UCSD-AML1 (cell line): ENCODE measurements at regions not wholly inside any gene's neighbourhood (a gene's known extent, or its start where the extent isn't known, plus 50 kb on each side); places are given as distances from the start of the nearest gene placed in this dataset.

Experiments
- DNase-seq: peaks from one replicate; lab custom pipeline; 2025; ENCODE audit not compliant: unreplicated experiment; lab: John Stamatoyannopoulos, UW

DNA sequence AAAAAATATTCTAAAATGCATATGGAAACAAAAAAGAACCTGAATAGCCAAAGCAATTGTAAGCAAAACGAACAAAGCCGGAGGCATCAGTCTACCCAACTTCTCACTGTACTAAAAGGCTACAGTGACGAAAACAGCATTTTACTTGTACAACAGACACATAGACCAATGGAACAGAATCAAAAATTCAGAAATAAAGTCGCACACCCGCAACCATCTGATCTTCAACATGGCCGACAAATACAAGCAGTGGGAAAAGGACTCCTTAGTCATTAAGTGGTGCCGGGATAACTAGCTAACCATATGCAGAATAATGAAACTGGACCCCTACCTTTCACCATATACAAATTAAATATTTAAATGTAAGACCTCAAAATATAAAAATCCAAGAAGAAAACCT, 203.9 kb upstream of the PPFIA2 start:
- DNase-seq: no peak

DNA sequence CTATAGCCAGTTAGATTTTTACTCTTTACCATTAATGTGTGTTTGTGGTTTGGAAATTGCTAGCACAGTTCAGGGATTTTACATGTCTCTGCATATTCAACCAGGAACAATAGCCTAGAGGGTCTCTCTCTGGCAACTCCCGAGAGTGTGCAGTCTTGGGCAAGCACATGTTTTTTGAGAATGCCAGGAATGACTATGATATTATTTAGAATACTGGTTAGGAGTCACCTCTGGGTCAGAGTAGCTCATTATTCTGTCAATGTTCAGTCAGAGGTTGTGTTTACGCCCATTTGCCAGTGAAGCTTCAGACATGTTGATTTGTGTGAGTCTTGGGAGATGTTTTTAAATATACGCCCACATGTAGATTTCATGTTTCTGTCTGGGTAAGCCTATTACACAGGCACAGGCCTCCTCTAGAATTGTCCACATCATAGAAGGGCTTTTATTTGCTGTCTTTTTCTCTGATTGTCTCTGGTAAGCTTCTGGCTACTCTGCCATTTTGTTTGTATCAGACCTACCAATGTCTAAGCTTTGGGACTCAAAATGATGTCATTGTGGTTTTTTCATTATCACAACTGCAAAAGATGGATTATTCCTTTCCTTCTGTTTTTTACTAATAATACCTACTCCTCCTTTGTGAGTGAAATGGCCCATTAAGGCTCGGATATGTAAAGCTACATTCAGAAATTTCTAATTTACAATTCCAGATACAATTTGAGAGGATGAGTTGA, 203.1 kb upstream of the PPFIA2 start:
- no peak for DNase-seq

DNA sequence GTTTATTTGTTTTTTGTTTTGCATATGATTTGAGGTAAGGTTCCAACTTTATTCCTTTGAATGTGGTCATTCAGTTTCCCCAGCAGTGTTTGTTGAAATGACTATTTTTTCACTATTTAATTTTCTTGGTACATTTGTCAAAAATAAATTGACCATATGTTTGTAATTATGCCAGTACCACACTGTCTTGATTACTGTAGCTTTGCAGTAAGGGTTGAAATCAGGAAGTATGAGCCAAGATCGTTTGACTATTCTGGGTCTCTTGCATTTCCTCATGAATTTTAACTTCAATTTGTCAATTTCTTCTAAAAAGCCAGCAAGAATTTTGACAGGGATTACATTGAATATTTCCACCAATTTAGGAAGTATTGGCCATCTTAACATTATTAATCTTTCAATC, 199.3 kb upstream of the PPFIA2 start:
- DNase-seq: no peak

DNA sequence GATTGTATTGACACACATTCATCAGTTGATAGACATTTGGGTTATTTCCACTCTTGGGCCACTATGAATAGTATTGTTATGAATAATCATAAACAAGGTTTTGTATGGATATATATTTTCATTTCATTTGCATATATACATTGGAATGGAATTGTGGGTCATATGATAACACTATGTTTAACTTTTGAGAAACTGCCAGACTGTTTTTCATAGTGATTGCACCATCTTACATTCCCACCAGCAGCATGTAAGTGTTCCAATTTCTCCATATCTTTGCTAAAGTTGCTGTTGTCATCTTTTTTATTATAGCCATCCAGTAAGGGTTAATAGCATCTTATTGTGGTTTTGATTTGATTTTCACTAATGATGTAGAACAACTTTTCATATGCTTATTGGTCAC, 198.5 kb upstream of the PPFIA2 start:
- no peak for DNase-seq

DNA sequence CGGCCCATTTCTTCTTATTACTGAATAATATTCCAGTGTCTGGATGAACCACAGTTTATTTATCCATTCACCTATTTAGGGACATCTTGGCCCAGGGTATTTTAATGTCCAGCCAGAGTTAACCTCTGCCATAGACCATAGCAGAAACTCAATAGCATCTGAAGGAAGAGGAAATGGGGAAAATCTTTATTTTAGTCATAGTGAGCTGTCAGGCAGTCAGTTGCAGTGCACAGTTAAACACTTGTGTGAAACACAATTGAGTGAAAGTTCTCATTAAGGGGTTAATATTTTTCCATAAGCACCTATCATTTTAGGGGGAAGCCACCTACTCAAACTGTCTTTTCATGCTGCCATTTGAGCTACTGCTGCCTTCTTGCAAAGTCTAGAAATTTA, 197.3 kb upstream of the PPFIA2 start:
- no peak for DNase-seq

DNA sequence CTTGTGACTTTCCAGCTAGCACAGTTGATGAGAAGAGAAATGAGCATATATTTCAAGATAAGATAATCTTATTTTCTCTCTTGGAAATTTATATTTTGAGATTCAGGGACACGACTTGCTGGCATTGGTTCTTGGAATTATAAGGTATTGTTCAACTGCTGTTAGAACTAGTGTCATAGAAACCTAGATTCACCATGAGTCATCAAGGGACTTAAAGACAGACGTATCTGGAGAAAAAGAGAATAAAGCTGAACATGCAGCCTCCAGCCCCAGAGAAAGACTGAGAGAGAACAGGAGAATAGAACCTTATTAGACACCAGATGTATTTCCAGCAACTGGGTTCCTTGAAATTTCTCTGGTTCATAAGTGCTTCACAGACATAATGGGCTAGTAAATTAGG, 194.4 kb upstream of the PPFIA2 start:
- DNase-seq: no peak

DNA sequence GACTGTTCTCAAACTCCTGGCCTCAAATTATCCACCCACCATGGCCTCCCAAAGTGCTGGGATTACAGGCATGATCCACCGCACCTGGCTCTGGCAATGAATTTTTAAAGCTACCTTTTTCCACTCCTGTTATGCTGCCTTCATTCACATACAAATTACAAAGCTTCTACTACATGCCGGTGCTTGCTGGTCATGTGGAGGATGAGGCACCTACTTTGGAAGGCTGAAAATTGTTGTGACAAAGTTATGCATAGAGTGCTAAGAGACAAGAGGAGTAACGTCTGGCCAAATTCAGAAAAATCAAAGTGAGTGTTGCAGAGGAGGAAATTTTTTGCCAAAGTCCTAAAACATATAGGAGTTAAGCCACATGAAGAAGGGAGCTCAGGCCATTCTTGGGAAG, 191.7 kb upstream of the PPFIA2 start:
- DNase-seq: no peak

DNA sequence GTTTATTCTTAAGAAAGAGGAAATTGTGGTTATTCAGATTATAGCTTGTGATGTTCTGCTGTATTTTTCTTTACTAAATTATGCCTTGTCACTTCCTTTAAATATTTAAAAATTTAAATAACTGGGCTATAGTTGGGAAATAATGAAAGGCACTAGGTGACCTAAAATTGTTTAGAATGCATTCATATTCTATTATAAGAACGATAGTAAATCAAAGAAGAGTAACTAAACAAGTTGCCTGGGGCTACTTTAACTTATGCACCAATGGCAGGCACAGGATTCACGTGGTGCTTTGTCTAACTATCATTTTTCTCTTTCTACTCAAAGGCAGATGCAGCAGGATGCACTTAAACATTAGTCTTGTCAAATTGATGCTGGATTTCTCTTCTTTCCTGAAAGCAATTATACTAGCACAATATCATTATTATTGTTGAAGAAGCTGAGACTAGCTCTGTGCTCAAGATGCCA, 190.7 kb upstream of the PPFIA2 start:
- DNase-seq: no peak

DNA sequence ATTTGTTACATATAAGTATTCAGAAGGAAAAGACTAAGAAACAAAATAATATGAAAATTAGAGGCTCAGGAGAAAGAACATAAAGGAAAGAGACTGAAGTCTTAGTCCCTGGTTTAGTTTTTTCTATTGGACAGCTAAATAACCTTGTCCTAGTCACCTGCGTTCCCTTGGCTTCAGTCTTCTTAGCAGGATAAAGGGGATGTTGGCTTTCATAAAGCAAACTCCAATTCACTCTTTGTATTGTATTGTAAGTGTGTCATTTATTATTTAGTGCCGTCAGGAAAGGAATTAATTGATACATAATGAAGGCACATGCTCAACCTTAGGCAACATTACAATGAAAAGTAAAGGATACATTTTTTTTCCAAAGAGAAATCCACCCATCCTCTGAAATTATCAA, 190.3 kb upstream of the PPFIA2 start:
- DNase-seq: no peak

DNA sequence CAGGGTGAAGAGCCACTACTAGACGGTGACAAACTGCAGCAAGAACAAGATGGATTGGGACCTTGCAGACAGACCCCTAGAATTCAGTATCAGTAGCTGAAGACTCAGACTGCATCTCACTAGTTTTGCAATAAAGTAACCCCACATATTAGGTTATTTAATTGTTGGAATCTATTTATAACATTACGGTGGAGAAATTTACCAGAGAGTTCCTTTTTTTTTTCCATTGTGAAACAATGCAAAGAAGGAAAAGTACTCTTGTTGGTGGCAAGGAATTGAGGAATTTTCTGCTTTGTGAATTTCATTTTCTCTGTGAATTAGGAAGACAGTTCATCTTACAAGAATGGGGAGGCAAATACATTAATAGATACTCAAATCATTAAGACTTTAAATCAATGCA, 185.7 kb upstream of the PPFIA2 start:
- no peak for DNase-seq

DNA sequence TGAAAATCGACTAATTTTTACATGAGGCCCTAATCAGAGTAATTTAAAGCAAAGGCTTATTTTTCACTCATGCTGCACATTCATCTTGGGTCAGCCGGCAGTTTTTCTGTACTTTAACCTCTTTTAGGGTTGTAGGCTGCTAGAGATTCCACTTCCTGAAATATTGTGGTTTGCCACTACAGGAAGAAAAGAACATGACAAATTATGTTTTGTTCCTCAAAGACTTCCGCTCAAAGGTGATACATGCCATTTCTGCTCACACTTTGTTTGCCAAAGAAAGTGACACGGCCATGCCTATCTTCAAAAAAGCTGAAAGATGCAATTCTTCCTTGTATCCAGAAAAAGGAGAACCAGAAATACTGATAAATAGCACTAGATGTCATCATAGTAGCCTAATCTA, 183.4 kb upstream of the PPFIA2 start:
- DNase-seq: peak; percentile 5

DNA sequence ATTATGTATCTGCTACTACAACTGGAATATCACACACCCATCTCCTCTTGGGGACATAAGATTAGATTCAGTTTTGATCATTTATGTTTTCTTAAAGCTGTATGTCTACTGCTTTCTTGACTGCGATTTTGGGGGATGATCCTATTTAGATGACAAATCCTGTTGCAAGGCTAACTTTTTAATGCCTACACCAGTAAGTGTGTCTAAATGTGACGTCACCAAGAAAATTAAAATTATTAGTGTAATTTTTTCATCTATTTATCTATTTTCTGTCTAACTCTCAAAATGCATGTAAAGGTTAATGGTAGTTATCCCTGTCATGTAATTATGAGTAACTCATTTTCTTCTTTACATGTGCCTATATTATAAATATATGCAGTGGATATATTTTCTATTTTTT, 170.9 kb upstream of the PPFIA2 start:
- no peak for DNase-seq

DNA sequence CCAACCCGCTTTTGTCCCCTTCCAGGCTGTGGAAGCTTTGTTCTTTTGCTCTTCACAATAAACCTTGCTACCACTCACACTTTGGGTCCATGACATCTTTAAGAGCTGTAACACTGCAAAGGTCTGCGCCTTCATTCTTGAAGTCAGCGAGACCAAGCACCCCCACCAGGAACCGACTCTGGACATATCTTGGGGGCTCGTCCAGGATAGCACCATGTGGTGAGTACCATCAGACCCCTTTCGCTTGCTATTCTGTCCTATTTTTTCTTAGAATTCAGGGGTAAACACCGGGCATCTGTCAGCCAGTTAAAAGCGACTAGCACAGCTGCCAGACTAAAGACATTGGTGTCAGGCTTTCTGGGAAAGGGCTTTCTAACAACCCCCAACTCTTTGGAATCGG, 137.6 kb upstream of the PPFIA2 start:
- DNase-seq: no peak

DNA sequence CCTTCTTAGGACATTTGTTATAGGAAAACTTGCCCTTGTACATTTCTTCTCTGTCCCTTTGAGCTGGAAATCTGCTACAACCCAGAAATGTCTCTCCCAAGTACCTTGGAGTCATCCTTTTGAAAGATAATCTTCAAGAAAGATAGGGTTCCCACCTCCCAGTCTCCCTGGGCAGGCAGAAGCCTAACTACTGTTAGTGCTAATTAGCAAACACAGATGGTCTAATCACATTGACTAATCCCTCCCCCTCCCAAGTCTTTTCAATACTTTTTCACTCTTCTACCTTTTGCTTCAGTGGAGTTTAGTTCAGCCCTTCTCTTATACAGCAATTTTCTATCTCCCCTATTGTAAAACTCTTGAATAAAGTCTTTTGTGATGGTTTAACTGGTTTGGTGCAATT, 129.8 kb upstream of the PPFIA2 start:
- no peak for DNase-seq

DNA sequence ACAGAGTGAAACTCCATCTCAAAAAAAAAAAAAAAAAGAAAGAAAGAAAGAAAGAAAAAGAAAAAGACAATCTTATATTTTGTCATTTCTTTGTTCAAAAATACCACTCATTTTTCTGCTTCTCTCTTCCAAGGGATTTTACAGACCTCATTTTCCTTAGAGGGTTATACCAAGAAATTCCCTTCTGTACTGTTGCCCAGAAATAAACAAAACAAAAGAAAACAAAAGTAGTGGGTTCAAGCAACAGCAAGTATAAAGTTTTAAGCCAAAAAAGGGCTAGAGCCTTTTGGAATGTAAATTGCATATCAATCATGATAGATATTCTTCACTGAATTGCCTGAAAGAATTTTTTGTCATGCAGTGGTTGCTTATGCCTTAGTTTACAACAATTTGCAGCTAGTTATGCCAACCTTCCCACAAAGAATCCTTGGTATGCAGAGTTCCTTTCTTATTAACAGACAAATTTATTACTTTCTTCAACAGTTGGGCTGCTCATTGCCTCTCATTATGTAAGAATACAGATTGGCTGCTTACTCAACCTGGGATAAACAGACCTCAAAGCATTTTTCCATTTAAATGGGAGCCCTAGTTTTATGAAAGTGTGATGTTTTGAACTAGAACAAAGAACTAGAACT, 129.1 kb upstream of the PPFIA2 start:
- no peak for DNase-seq

DNA sequence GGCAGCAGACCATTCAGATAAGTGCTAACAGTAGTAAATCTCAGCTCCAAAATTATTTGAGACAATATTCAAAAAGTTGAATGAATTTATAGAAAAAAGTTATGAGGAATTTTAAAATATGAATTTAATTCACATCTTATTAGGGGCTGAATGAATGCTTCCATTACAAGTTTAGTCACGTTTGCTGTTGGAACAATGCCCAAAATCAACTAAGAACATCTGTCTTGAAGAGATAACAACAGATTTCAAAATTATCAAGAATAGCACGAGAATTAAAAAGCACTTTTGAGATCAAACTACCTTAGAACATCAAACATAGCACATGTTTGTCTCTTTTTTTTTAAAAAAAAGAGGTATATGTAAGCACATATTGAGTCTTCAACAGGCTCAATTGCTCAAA, 115.4 kb upstream of the PPFIA2 start:
- no peak for DNase-seq

DNA sequence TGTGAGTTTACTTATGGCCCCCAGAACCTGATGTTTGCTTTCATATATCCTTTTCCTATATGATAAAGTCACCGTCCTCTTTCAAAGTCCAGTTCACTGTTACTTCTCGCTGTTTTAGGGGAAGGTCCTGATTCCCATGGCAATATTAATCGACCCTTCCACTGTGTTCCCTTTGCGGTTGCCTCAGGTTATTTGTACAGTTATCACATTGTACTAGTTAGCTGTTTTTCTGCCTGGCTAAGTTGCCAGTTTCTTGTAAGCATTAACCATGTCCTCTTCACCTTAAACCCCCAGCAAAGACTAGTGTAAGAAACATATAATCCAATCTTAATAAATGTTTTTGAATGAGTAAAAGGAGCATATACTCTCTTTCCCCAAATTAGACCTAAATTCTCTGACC, 115.0 kb upstream of the PPFIA2 start:
- DNase-seq: no peak

DNA sequence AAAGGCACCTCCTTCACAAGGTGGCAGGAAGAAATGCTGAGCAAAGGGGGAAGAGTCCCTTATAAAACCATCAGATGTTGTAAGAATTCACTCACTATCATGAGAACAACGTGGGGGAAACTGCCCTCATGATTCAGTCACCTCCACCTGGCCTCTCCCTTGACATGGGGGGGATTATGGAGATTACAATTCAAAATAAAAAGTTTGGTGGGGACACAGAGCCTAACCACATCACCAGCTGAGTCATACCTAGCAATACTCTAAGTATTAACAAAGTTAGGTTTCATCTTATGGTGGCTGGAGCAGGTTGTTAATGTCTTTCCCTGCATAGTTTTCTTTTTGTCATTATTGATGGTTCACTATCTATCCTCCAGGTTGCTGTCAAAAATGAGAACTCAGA, 113.2 kb upstream of the PPFIA2 start:
- DNase-seq: no peak

DNA sequence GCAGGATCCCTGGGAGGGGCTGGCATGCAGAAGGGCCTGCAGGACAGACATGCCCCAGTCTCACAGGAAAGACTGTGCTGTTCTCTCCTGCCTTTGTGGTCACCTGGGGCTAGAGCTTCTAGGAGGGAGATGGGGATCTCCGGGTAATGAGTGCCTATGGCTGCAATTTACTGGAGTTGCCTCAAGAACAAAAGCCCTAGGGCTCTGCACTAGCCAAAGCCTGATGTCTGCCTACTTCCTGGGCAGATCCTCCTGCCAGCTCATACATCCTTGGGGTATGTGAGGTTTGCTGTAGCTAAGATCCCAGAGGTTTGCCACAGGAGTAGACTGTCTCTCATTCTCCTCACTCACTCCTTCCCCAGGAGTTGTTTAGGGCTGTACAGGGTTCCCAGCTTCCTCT, 106.9 kb upstream of the PPFIA2 start:
- no peak for DNase-seq

DNA sequence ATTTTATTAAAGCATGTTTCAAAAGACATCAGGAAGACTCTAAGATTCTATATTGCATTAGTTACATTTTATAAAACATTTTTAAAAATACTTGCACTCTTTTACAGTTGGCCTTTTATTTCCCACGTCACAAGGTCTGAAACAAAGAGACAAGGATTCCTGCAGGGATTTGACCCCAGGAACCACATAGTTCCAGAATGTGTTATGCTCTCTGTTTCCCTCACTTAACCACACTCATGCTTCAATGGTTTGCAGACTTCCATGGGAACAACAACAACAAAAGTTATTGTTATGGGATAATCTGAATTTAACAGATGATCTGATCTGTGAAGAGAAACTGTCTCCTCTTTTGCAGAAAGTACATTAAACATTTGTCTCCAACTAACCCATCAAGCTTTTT, 104.3 kb upstream of the PPFIA2 start:
- no peak for DNase-seq

DNA sequence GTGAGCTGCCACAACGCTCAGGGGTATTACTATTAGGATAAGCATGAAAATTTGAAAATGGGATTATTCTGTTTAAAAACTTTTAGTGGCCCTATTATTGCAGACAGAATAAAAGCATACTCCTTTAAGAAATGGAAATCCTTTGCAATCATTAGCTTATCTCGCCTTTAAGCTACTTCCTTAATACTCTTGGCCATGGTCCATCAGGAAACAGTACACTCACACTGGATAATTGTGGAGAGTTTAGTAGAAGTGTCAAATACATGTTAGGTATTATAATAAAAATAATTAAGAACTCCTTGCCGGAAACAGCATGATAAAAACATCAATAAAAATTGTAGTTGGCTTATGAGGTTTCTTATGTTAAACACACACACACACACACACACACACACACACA, 100.4 kb upstream of the PPFIA2 start:
- DNase-seq: no peak

DNA sequence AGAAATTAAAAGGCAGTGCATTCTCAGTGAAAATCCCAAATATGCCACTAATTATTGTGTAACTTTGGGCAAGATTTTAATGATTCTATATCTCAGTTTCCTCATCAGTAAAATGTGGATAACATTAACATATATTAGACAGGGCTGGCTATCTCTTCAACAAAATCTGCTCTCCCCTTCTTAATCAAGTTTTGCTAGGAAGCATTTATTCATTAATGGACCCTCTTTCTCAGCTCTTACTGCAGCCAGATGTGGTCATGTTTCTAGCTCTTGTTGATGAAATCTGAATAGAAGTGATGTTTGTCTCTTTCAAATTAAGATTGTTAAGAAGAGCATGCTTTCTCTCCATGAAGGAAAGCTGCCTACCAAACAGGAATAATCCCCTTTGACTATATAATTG, 84.4 kb upstream of the PPFIA2 start:
- no peak for DNase-seq

DNA sequence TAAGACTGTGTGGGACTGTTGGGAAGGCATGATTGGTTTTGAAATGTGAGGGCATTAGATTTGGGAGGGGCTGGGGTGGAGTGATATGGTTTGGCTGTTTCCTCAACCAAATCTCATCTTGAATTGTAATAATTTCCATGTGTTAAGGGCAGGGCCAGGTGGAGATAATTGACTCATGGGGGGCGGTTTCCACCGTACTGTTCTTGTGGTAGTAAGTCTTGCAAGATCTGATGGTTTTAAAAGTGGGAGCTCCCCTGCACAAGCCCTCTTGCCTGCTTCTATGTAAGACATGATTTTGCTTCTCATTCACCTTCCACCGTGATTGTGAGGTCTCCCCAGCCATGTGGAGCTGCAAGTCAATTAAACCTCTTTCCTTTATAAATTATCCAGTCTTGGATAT, 76.6 kb upstream of the PPFIA2 start:
- DNase-seq: no peak
